ENCODE measurements at regions not wholly inside any gene's neighbourhood (a gene's known extent, or its start where the extent isn't known, plus 50 kb on each side); places are given as distances from the start of the nearest gene placed in this dataset.

DNA sequence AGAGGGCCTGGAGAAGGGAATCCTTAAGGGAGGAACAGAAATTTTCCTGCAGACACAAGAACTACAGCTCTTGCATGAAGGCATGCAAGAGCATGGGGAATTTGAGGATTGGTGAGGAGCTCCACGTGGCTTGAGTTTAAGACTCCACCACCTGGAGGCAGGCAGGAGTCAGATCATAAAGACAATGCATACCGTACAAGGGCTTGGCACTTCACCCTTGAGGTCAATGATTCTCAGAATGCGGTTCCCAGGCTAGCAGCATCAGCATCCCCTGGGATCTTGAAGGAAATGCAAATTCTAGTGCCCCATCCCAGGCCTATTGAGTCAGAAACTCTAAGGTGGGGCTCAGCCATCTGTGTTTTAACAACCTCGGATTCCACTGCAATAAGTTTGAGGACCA, 143.8 kb downstream of the C7orf25 start:
- TF ChIP-seq, protein P1, sequence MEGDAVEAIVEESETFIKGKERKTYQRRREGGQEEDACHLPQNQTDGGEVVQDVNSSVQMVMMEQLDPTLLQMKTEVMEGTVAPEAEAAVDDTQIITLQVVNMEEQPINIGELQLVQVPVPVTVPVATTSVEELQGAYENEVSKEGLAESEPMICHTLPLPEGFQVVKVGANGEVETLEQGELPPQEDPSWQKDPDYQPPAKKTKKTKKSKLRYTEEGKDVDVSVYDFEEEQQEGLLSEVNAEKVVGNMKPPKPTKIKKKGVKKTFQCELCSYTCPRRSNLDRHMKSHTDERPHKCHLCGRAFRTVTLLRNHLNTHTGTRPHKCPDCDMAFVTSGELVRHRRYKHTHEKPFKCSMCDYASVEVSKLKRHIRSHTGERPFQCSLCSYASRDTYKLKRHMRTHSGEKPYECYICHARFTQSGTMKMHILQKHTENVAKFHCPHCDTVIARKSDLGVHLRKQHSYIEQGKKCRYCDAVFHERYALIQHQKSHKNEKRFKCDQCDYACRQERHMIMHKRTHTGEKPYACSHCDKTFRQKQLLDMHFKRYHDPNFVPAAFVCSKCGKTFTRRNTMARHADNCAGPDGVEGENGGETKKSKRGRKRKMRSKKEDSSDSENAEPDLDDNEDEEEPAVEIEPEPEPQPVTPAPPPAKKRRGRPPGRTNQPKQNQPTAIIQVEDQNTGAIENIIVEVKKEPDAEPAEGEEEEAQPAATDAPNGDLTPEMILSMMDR (IDR thresholded peaks at IDR 0.05), result no peak
- no peak for TF ChIP-seq POLR2A (IDR thresholded peaks at IDR 0.05)

Data from heart left ventricle (tissue), 13 donors.